Astrocyte (in vitro differentiated cells and primary cell): ENCODE measurements at regions not wholly inside any gene's neighbourhood (a gene's known extent, or its start where the extent isn't known, plus 50 kb on each side); places are given as distances from the start of the nearest gene placed in this dataset.

ENCODE experiments used
- CTCF ChIP-seq: IDR thresholded peaks from 2 replicates; pipeline ENCODE4 v1.5.1; 2011; ENCODE audit warnings: low read depth, mild to moderate bottlenecking, inconsistent platforms, low read length, moderate library complexity; ENCODE audit not compliant: insufficient read depth
- EZH2 ChIP-seq: IDR thresholded peaks from 2 replicates; pipeline ENCODE4 v1.6.1; 2012; ENCODE audit warnings: mild to moderate bottlenecking, low read length, inconsistent platforms; ENCODE audit not compliant: insufficient read depth

GRCh38 chr9:11326231-11326630 is 713.4 kb upstream of the PTPRD start:
- TF ChIP-seq CTCF (no peak), EZH2 (no peak)
